Stomach (tissue), 8 donors: ENCODE measurements at regions not wholly inside any gene's neighbourhood (a gene's known extent, or its start where the extent isn't known, plus 50 kb on each side); places are given as distances from the start of the nearest gene placed in this dataset.

Experiments used
- DNase-seq, 2 donors: peaks; one replicate each; pipeline versions ENCODE4 v3.0.0 to v3.0.0-alpha.2; 2013 to 2019
- H3K27ac ChIP-seq, 5 donors: fragments of 200-600 bp in 4 of 5; sonication (generic) in 4 of 5; one replicate each; pipeline ENCODE4 v1.5.1; 2013 to 2019; ENCODE audit warnings: mild to moderate bottlenecking in 1 of 5, moderate library complexity in 1 of 5
- H3K27me3 ChIP-seq, 3 donors: fragments of 200-600 bp; sonication (generic); one replicate each; pipeline ENCODE4 v1.5.1; 2017 to 2019; ENCODE audit warnings: mixed run types in 1 of 3
- H3K36me3 ChIP-seq, 4 donors: fragments of 200-600 bp; sonication (generic); 1 replicate in 3 of 4; 2 replicates in 1 of 4; pipeline ENCODE4 v1.5.1; 2016 to 2019
- H3K4me1 ChIP-seq, 4 donors: fragments of 200-600 bp; sonication (generic); one replicate each; pipeline ENCODE4 v1.5.1; 2016 to 2019
- H3K4me3 ChIP-seq, 4 donors: fragments of 200-600 bp; sonication (generic) in 3 of 4; one replicate each; pipeline ENCODE4 v1.5.1; 2016 to 2019; ENCODE audit warnings: mild to moderate bottlenecking in 1 of 4
- H3K9me3 ChIP-seq, 4 donors: fragments of 200-600 bp; sonication (generic); one replicate each; pipeline ENCODE4 v1.5.1; 2016 to 2019
- CTCF ChIP-seq, 7 experiments: fragments of 450-650 bp in 4 of 7; fragments of 200-600 bp in 3 of 7; sonication (generic) in 3 of 7; IDR thresholded peaks; one replicate each; pipeline ENCODE4 v1.5.1; 2016 to 2019; ENCODE audit warnings: antibody characterized with exemption in 7 of 7, control low read depth in 2 of 7, mild to moderate bottlenecking in 1 of 7
- EP300 ChIP-seq: sonication (generic); formaldehyde crosslinking; IDR thresholded peaks from one replicate; pipeline ENCODE4 v1.6.1; 2017; ENCODE audit warnings: antibody characterized with exemption
- POLR2A ChIP-seq, 4 donors: fragments of 450-650 bp; IDR thresholded peaks; one replicate each; pipeline ENCODE4 v1.6.1; 2016; ENCODE audit warnings: antibody characterized with exemption in 4 of 4, control low read depth in 2 of 4, mild to moderate bottlenecking in 1 of 4, moderate library complexity in 1 of 4
- POLR2AphosphoS5 ChIP-seq, 3 donors: sonication (generic); formaldehyde crosslinking; IDR thresholded peaks; one replicate each; pipeline ENCODE4 v1.6.1; 2016; ENCODE audit warnings: antibody characterized with exemption in 3 of 3
- WGBS, 5 donors: extraction: QIAGEN DNeasy Blood & Tissue Kit in 3 of 5; methylation state at CpG; one replicate each; pipeline versions ENCODE4 v1.1.5 to v1.1.7; 2013 to 2018; 5-methylcytosine and 5-hydroxymethylcytosine counted together
- intact Hi-C: fragments of 100-400 bp; cut with DNase I; formaldehyde crosslinking; loops from one replicate; pipeline ENCODE4 v1.15.1; 2023; ENCODE audit warnings: low total_unique reads
- donor health status: healthy with polysubstance abuse.
- donor health status: Bipolar disorder and iron deficiency.
- donor health status: healthy.

- Histone ChIP-seq H3K4me3 (no peak overlapping the region), H3K4me1 (no peaks in the 10 kb centered on the region), H3K36me3 (no peaks in the 10 kb centered on the region), H3K27me3 (no peaks in the 10 kb centered on the region), H3K9me3 (no peaks in the 10 kb centered on the region), H3K27ac (no peak overlapping the region)
- TF ChIP-seq CTCF (IDR thresholded peaks at IDR 0.05), result no peak
- no peak for TF ChIP-seq POLR2AphosphoS5 (IDR thresholded peaks at IDR 0.05)
- TF ChIP-seq EP300, result no peak
- no peak for TF ChIP-seq POLR2A (IDR thresholded peaks at IDR 0.05)
- intact Hi-C loops, result no loop called here
- no peak for DNase-seq
- WGBS, 5 donors, result 51 to 62% (median 56%) methylated on average over 8 of the region's 8 CpGs
These were observed 254.3 kb downstream of the BCL11A start for GRCh38 chr2:60299179-60299578.

- intact Hi-C loops, result no loop called here
- Histone ChIP-seq H3K27ac (no peak overlapping the region), H3K36me3 (no peaks in the 10 kb centered on the region), H3K9me3 (no peaks in the 10 kb centered on the region), H3K4me1 (no peaks in the 10 kb centered on the region), H3K27me3 (no peaks in the 10 kb centered on the region), H3K4me3 (no peak overlapping the region)
- DNase-seq, result no peak
- WGBS, 5 donors, result 87 to 92% (median 90%) methylated on average over 20 of the region's 20 CpGs
- TF ChIP-seq POLR2AphosphoS5 (IDR thresholded peaks at IDR 0.05), result no peak
These were observed 255.3 kb downstream of the BCL11A start for GRCh38 chr2:60298006-60298696.

- no peaks in the 10 kb centered on the region for H3K36me3 ChIP-seq
- TF ChIP-seq POLR2AphosphoS5 (IDR thresholded peaks at IDR 0.05) (peak in 1 of 3 donors; percentile 11), POLR2A (IDR thresholded peaks at IDR 0.05) (no peak)
- WGBS, 5 donors, result 30 to 56% (median 44%) methylated on average over 21 of the region's 21 CpGs
- no peak overlapping the region for H3K4me3 ChIP-seq
- H3K27ac ChIP-seq, result no peak overlapping the region
- peak; percentile 40 to 41 for DNase-seq
- no peaks in the 10 kb centered on the region for H3K4me1 ChIP-seq
- no peaks in the 10 kb centered on the region for H3K9me3 ChIP-seq
- intact Hi-C loops, result no loop called here
- no peaks in the 10 kb centered on the region for H3K27me3 ChIP-seq
These were observed 256.0 kb downstream of the BCL11A start for GRCh38 chr2:60297296-60298005.

DNA sequence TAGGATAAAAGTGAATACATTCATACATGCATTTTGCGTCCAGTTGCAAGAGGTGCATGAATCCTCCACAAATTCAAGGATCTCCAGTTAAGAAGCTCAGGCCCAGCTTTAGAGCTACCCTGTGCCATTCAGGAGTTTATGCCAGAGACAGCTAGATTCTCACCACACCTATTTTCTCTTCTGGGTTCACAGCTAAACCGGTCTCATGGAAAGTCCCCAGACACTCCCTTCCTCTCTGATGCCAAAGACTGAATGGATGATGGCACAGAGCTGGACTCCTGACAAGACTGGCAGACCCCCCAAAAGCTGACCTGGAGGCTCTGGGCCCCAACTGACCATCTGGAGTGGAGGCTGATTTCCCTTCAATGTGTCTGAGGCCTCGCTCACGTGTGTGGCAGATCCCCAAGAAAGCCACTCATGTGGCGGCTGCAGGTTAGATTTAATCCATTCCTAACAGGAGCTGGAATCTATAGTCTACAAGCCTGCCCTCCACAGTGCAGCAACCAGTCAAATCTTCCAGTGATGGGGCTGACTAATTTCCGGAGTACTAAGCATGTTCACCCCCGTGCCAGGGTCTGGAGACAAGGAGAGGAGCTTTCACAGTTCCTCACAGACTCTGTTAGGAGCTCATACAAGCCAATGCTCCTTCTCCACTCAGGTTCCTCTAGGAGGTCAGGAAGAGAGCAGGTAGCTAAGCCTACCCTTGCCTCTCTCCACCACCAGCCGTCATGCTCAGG is 257.1 kb downstream of the BCL11A start:
- Histone ChIP-seq H3K36me3 (no peaks in the 10 kb centered on the region), H3K27me3 (no peaks in the 10 kb centered on the region), H3K9me3 (no peaks in the 10 kb centered on the region), H3K4me1 (no peaks in the 10 kb centered on the region), H3K4me3 (no peak overlapping the region), H3K27ac (no peak overlapping the region)
- WGBS, 5 donors, result 87 to 96% (median 93%) methylated on average over 8 of the region's 8 CpGs
- intact Hi-C loops, result no loop called here
- DNase-seq, result no peak
- no peak for TF ChIP-seq POLR2AphosphoS5 (IDR thresholded peaks at IDR 0.05)
- TF ChIP-seq CTCF (IDR thresholded peaks at IDR 0.05), result no peak
- TF ChIP-seq EP300, result no peak
- TF ChIP-seq POLR2A (IDR thresholded peaks at IDR 0.05), result no peak

GRCh38 chr2:60295636-60295962 is 257.9 kb downstream of the BCL11A start:
- TF ChIP-seq POLR2AphosphoS5 (IDR thresholded peaks at IDR 0.05) (no peak), POLR2A (IDR thresholded peaks at IDR 0.05) (no peak), EP300 (no peak), CTCF (IDR thresholded peaks at IDR 0.05) (no peak)
- no peak overlapping the region for H3K27ac ChIP-seq
- H3K4me3 ChIP-seq, result no peak overlapping the region
- no peaks in the 10 kb centered on the region for H3K9me3 ChIP-seq
- H3K4me1 ChIP-seq, result no peaks in the 10 kb centered on the region
- intact Hi-C loops, result no loop called here
- DNase-seq, result no peak
- H3K27me3 ChIP-seq, result no peaks in the 10 kb centered on the region
- WGBS, 5 donors, result 87 to 91% (median 90%) methylated on average over 9 of the region's 9 CpGs
- H3K36me3 ChIP-seq, result no peaks in the 10 kb centered on the region
